HG02973 (cell line): ENCODE measurements at regions not wholly inside any gene's neighbourhood (a gene's known extent, or its start where the extent isn't known, plus 50 kb on each side); places are given as distances from the start of the nearest gene placed in this dataset.
"Not testable (repeated sequence)": the region's sequence is repeated elsewhere in the genome, so short reads cannot be mapped to it uniquely, and the experiment has no call there.

Experiments
- ATAC-seq: cut with Tn5 transposase; IDR thresholded peaks from one replicate; pipeline ENCODE4 v1.9.1; 2021; ENCODE audit warnings: moderate library complexity; ENCODE audit not compliant: unreplicated experiment

DNA sequence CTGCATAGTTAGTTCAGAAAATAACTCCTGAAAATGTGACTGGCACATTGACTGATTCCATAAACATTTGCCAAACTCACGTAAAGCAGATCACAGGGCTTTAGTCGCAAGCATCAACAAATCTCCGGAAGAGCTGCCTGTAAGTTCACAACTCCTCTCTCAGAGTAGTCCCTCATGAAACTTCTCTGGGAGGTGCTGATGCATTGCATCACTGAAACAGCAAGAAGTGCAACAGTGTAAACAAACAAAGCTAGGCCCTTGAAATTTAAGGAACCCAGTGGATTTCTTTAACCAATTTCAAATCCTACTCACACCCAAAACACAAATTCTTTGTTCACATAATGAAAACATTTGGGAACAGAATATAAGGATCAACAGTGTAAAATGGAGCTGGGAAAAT lies 1691.7 kb upstream of the FLRT2 start:
- no peak for ATAC-seq

GRCh38 chr14:83842547-83842946 lies 1687.4 kb upstream of the FLRT2 start:
- no peak for ATAC-seq

DNA sequence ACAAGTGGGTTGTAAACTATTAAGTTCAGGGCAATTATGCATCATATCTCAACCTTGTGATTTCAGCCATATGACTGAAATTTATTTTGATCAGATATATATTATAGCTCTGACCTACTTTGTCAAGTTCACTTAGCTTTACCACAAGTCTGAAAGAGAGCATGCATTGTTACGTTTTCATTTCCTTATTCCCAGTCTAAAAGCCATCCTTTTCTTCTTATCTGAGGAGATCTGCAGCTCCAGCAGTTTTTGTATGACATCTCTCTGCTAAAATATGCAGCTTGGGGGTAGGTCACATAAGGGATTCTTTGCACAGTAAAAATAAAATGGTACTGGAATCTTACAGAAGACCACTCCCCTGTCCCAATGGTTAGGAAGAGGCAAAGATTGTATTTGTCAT lies 1682.8 kb upstream of the FLRT2 start:
- no peak for ATAC-seq

DNA sequence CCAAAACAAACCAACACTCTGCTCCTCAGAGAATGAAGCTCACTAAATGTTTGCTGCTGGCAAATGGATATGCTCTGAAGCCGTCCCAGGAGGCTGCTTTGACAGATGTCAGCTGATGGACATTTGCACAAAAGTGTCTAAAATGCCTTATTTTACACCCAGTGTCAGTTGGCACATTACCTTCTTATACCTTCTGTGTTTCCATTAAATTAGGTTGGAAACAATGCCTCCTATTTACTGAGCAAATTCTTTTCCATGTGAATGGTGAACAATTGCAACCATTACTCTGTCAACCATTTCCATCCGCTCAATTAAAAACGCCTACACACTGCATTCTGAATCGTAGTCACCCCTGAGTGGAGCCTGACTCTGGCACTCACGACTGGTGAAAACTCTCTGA lies 1679.9 kb upstream of the FLRT2 start:
- no peak for ATAC-seq

- no peak for ATAC-seq
Measured at GRCh38 chr14:83856334-83856733, 1673.6 kb upstream of the FLRT2 start.

DNA sequence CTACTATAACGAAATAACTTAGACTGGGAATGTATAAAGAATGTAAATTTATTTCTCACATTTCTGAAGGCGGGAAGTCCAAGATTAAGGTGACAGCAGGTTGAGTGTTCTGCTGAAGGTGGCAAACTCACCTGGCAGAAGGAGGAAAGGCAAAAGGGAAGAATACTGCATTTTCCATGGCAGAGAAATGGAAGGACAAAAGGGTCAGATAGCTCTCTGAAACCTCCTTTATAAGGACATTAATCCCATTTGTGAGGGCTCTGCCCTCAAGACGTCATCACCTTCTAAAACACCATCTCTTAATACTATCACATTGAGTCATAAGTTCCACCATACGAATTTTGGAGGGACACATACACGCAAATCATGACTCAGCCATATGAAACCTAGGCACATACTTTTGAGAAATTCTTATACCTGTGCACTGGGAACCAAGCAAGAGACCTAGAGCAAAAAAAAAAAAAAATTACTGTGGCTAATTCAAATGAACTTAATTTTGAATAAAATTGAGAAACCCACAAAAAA lies 1669.3 kb upstream of the FLRT2 start:
- no peak for ATAC-seq

DNA sequence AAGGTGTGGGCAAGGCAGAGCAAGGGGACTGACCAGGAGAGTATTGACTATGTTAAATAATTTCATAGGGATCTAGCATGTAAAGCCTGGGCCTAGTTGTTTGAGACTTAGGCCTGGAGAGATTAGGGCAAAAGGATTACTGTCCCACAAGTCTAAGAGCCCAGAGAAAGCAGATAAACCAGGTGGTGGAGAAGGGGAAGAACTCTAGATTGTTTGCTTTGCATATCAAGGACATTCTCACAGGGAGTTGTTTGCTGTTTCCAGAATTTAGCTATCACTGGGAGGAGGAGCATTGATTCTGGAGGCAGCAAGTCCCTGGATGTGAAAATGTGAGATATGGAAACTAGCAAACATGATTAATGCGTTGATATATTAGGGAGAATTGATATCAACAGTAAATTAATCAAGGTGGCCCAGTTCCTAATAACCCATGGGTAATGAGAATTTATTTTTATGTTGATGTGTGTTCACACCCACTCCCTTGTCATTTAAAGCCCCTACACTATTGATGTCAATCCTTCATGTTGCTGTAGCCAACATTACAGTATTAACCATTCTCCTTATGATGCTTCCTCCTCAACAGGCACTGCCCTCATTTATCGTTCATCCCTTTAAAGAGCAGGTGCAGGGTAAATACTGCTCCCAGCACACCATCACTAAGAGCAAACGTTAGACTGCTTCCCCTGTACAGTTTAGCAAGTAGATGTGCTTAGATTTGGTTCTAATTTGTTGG lies 1666.7 kb upstream of the FLRT2 start:
- no peak for ATAC-seq

DNA sequence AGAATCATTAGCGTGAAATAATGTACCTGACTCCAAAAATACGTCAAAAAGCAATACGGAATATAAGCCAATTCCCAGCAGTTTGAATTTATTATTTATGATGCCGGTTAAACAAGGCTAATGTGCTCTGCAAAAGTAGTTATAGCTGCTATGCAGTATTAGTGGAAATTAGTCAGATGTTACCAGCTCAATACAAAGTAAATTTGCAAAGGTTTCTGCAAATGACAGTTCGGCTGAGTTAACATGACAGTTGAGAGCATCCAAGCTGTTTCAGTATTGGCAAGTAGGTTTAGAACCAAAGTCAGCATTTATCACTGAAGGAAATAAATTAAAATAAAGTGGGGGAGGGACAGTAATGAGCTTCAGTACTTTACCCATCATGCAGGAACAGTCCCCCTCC lies 1665.8 kb upstream of the FLRT2 start:
- no peak for ATAC-seq

DNA sequence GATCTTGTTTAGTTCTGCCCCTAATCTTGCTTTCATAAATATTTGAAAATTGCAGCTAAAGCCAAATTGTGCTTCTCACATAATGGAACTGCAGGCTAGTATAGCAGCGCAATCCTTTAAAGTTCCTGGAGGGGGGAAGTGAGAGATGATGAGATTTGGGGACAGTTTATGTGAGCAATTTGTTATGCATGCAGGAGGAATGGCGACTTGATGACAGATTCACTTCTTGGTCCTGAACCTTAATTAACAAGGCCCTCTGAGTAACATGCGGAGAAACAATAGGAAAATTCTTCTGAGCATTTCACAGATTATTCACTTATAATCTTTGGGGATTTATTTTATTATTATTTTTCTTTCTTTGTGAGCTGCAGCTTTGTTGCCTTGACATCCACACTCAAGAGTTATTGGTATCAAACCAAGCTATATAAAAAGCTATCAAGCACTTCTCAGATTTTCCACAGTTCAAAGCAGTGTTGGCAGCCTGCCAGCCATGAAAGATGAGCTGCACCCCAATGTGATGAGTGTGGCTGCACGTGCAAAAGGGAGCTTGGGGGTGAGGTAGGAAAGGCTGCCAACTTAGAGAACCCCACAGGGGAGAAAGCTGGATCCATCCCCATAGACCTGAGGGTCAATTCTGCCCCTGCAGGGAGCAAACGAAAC lies 1662.2 kb upstream of the FLRT2 start:
- ATAC-seq, result no peak

DNA sequence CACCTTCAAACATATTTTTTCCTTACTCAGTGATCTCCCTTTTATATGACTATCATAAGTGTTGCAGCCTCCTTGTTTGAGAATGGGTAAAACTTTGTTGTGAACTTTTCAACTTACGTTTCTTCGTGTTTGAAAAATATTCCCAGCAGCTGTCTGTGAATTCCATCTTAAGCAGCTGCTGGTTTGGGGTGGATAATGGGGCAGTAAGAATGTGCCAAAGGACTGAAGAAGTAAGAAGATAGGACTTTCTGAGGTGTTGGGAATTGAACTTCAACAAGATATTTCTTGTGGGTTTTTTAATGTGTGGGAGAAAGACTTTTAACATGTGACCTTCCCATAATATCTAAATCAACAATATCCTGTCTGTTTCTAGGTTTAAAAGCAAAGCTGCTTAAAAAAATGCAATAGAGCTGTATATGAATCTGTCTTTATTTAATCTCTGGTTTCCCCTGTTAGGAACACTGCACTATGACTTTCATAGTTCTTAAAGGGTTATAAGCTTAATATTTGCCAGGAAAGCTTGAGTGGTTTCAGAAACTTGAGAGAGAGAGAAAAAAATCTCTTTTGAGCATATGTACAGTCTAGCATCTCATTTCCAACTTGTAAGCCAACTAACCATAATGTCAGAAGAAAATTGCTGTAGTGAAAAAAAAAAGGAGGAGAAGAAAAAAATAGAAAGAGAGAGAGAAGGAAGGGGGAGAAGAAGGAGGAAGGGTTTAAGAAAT lies 1659.2 kb upstream of the FLRT2 start:
- ATAC-seq, result no peak

- ATAC-seq, result no peak
Measured at GRCh38 chr14:83873669-83874068, 1656.3 kb upstream of the FLRT2 start.

- no peak for ATAC-seq
Measured at GRCh38 chr14:83874662-83875061, 1655.3 kb upstream of the FLRT2 start.

- no peak for ATAC-seq
Measured at GRCh38 chr14:83883732-83884131, 1646.2 kb upstream of the FLRT2 start.

- ATAC-seq, result no peak
Measured at GRCh38 chr14:83885837-83886293, 1644.1 kb upstream of the FLRT2 start.

DNA sequence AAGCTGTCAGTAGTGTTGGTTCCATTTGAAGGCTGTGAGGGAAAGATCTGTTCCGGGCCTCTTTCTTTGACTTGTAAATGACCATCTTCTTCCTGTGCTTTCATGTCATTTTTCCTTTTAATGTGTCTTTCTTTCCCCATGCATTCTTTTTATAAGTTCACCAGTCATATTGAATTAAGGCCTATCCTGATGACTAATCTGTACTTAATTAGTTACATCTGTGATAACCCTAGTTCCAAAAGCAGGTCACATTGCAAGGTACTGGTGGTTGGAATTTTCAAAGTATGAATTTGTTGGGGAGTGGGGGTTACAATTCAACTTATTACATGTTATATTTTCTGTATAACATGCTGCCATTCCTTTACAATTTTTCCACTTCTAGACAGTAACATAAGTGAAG lies 1642.1 kb upstream of the FLRT2 start:
- ATAC-seq, result no peak

DNA sequence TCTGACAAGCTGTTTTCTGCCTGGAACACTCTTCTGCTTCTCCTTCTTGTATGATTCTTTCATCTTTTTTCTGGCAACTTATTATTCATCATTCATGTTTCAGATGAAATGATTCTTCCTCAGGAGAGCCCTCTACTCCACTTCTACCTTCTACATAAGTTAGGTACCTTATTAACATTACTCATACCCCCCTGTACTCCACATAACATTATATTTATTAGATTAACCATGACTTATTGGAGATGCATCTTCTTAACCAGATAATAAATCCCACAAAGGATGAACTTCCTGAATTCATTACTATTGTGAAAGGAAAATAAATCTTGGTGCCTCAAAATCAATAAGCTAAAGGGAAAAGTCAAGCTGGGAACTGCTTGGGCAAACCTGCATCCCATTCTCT lies 1636.5 kb upstream of the FLRT2 start:
- no peak for ATAC-seq

GRCh38 chr14:83894568-83894967 lies 1635.4 kb upstream of the FLRT2 start:
- no peak for ATAC-seq

DNA sequence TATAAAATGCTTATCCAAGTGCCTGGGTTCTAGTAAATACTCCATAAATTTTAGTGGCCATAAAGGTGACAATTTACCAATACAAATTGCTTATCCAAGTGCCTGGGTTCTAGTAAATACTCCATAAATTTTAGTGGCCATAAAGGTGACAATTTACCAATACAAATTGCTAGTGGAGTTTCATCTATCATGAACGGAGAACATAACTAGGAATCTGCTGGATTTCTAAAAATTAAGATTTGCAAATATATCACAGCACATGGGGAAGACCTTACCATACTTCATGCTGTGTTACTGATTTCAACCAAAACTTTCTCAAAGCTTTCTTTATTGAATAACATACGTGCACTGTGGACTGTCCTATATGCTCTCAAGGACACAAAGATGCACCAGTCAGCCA lies 1631.4 kb upstream of the FLRT2 start:
- ATAC-seq, result not testable (repeated sequence)

DNA sequence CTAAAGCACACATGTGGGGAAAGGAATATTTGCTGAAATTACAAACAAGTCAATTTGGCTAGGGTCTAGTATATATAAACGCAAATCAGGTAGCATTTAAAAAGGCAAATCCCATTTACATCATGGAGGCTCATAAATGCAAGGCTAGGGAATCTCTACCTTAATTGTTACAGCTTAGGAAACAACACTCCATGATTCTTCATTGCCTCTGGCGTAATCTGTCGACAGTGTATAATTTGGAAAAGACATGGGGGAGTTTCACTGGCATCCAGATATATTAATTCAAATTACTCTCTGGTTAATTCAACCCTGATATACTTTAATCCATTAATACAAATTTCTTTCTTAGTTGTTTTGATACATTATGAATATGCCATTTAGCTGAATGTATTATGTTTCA lies 1630.2 kb upstream of the FLRT2 start:
- no peak for ATAC-seq

- no peak for ATAC-seq
Measured at GRCh38 chr14:83905157-83905556, 1624.8 kb upstream of the FLRT2 start.

DNA sequence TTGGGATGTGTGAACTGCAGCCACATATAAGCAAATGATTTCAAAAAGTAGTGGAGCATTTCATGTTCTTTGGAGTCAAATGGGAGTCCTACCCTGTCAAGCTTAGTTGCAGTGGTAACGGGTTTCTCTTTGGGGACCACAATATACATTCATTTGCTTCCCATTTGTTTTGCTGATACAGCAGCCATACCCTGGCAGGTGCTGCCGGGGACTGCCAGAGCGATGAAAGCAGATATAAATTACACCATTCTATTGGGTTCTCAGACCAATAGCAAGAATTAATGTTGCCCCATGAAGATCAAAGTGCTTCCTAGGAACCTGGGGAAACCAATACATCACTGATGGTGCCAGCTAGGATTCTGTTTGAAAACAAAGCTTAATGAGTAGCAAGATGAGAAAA lies 1621.5 kb upstream of the FLRT2 start:
- ATAC-seq, result no peak

- no peak for ATAC-seq
Measured at GRCh38 chr14:83909507-83909906, 1620.4 kb upstream of the FLRT2 start.
